ENCODE measurements at regions not wholly inside any gene's neighbourhood (a gene's known extent, or its start where the extent isn't known, plus 50 kb on each side); places are given as distances from the start of the nearest gene placed in this dataset.

- DNase-seq (ENCODE audit: low read depth, low spot score) (no peak), FAIRE-seq (no peak)
- H3K27me3 ChIP-seq (ENCODE audit: control insufficient read depth, extremely low read depth, insufficient read depth, low read length), result peaks cover 46% of the 10 kb centered on the region
- no peaks in the 10 kb centered on the region for H3K9me1 ChIP-seq (ENCODE audit: control insufficient read depth, extremely low read depth, insufficient read depth, low read length)
- peaks cover 5% of the 10 kb centered on the region for H3K4me1 ChIP-seq (ENCODE audit: control insufficient read depth, extremely low read depth, insufficient read depth, low read length)
- H3K9me3 ChIP-seq (ENCODE audit: control insufficient read depth, low read depth, low read length), result no peaks in the 10 kb centered on the region
- peak overlapping the region; percentile 73 for H3K4me2 ChIP-seq (ENCODE audit: control insufficient read depth, extremely low read depth, insufficient read depth, low read depth, low read length)
- H2AFZ ChIP-seq (ENCODE audit: control insufficient read depth, low read length), result no peak overlapping the region
- H3K9ac ChIP-seq (ENCODE audit: control insufficient read depth, extremely low read depth, insufficient read depth, low read length), result no peak overlapping the region
- H3K79me2 ChIP-seq (ENCODE audit: control insufficient read depth, insufficient read depth, low read length), result no peaks in the 10 kb centered on the region
- H4K20me1 ChIP-seq (ENCODE audit: control insufficient read depth, extremely low read depth, insufficient read depth, low read length), result no peaks in the 10 kb centered on the region
- H3K4me3 ChIP-seq (ENCODE audit: control insufficient read depth in 2 of 3, extremely low read depth in 1 of 3, insufficient read depth in 2 of 3, low read depth in 1 of 3, low read length in 3 of 3), result no peak overlapping the region
- TF ChIP-seq EZH2 (IDR thresholded peaks at IDR 0.05; ENCODE audit: low read length), result no peak
- TF ChIP-seq CTCF (optimal IDR thresholded peaks at IDR 0.05 in 1 of 3, IDR thresholded peaks at IDR 0.05 in 1 of 3, conservative IDR thresholded peaks at IDR 0.05 in 1 of 3; ENCODE audit: extremely low read depth in 1 of 3, insufficient read depth in 2 of 3, low read length in 3 of 3), result no peak
- no peak overlapping the region for H3K27ac ChIP-seq (ENCODE audit: control insufficient read depth, insufficient read depth, low read length)
- dilution Hi-C loops (cut with MboI; ENCODE audit: extremely low pct_ligation_motif_present, low sequenced_read_pairs), result no loop called here
- no peaks in the 10 kb centered on the region for H3K36me3 ChIP-seq (ENCODE audit: control insufficient read depth in 2 of 2, extremely low read depth in 1 of 2, insufficient read depth in 2 of 2, low read length in 2 of 2)
Measured at GRCh38 chr5:77843570-77844372, 67.6 kb upstream of the TBCA start.

- Histone ChIP-seq H3K36me3 (ENCODE audit: control insufficient read depth in 2 of 2, extremely low read depth in 1 of 2, insufficient read depth in 2 of 2, low read length in 2 of 2) (no peaks in the 10 kb centered on the region), H3K9ac (ENCODE audit: control insufficient read depth, extremely low read depth, insufficient read depth, low read length) (no peak overlapping the region), H2AFZ (ENCODE audit: control insufficient read depth, low read length) (no peak overlapping the region), H3K27ac (ENCODE audit: control insufficient read depth, insufficient read depth, low read length) (no peak overlapping the region), H3K9me3 (ENCODE audit: control insufficient read depth, low read depth, low read length) (no peaks in the 10 kb centered on the region), H3K4me3 (ENCODE audit: control insufficient read depth in 2 of 3, extremely low read depth in 1 of 3, insufficient read depth in 2 of 3, low read depth in 1 of 3, low read length in 3 of 3) (no peak overlapping the region), H3K4me2 (ENCODE audit: control insufficient read depth, extremely low read depth, insufficient read depth, low read depth, low read length) (no peak overlapping the region), H3K9me1 (ENCODE audit: control insufficient read depth, extremely low read depth, insufficient read depth, low read length) (no peaks in the 10 kb centered on the region), H3K4me1 (ENCODE audit: control insufficient read depth, extremely low read depth, insufficient read depth, low read length) (peaks cover 5% of the 10 kb centered on the region), H3K79me2 (ENCODE audit: control insufficient read depth, insufficient read depth, low read length) (no peaks in the 10 kb centered on the region), H4K20me1 (ENCODE audit: control insufficient read depth, extremely low read depth, insufficient read depth, low read length) (no peaks in the 10 kb centered on the region), H3K27me3 (ENCODE audit: control insufficient read depth, extremely low read depth, insufficient read depth, low read length) (peaks cover 43% of the 10 kb centered on the region)
- dilution Hi-C loops (cut with MboI; ENCODE audit: extremely low pct_ligation_motif_present, low sequenced_read_pairs), result no loop called here
- FAIRE-seq (no peak), DNase-seq (ENCODE audit: low read depth, low spot score) (no peak)
- no peak for TF ChIP-seq CTCF (optimal IDR thresholded peaks at IDR 0.05 in 1 of 3, IDR thresholded peaks at IDR 0.05 in 1 of 3, conservative IDR thresholded peaks at IDR 0.05 in 1 of 3; ENCODE audit: extremely low read depth in 1 of 3, insufficient read depth in 2 of 3, low read length in 3 of 3)
Measured at GRCh38 chr5:77842243-77842642, 66.1 kb upstream of the TBCA start.

Data from keratinocyte (primary cell).